ENCODE measurements at regions not wholly inside any gene's neighbourhood (a gene's known extent, or its start where the extent isn't known, plus 50 kb on each side); places are given as distances from the start of the nearest gene placed in this dataset.

GRCh38 chr2:138236142-138236541 lies 265.4 kb upstream of the SPOPL start:
- TF ChIP-seq CTCF (IDR thresholded peaks at IDR 0.05; ENCODE audit: poor library complexity) (no peak), EZH2phosphoT487 (IDR thresholded peaks at IDR 0.05; ENCODE audit: low read depth, severe bottlenecking, unreplicated experiment) (no peak)

Measured in hepatocyte (in vitro differentiated cells).